HG03060 (cell line): ENCODE measurements at regions not wholly inside any gene's neighbourhood (a gene's known extent, or its start where the extent isn't known, plus 50 kb on each side); places are given as distances from the start of the nearest gene placed in this dataset.

Experiments
- ATAC-seq: cut with Tn5 transposase; IDR thresholded peaks from one replicate; pipeline ENCODE4 v1.9.1; 2021; ENCODE audit warnings: low read depth, moderate number of reproducible peaks; ENCODE audit not compliant: unreplicated experiment

GRCh38 chr1:192943108-192943507 lies 116.1 kb downstream of the UCHL5 start:
- no peak for ATAC-seq

- ATAC-seq = no peak
Observed at GRCh38 chr1:192943522-192943921, 115.6 kb downstream of the UCHL5 start.

- no peak for ATAC-seq
Observed at GRCh38 chr1:192945390-192946130, 113.6 kb downstream of the UCHL5 start.

- ATAC-seq = no peak
Observed at GRCh38 chr1:192949783-192950182, 109.4 kb downstream of the UCHL5 start.

GRCh38 chr1:192950926-192951325 lies 108.2 kb downstream of the UCHL5 start:
- ATAC-seq = no peak

- peak; percentile 80 for ATAC-seq
Observed at GRCh38 chr1:192951691-192952460, 107.3 kb downstream of the UCHL5 start.

GRCh38 chr1:192952646-192953045 lies 106.5 kb downstream of the UCHL5 start:
- ATAC-seq = no peak

- ATAC-seq = no peak
Observed at GRCh38 chr1:192954705-192955265, 104.4 kb downstream of the UCHL5 start.

- ATAC-seq = no peak
Observed at GRCh38 chr1:192958350-192958749, 100.8 kb downstream of the UCHL5 start.

GRCh38 chr1:192958871-192959270 lies 100.3 kb downstream of the UCHL5 start:
- no peak for ATAC-seq

GRCh38 chr1:192959657-192960186 lies 99.4 kb downstream of the UCHL5 start:
- no peak for ATAC-seq
